ENCODE measurements at regions not wholly inside any gene's neighbourhood (a gene's known extent, or its start where the extent isn't known, plus 50 kb on each side); places are given as distances from the start of the nearest gene placed in this dataset.
"Not testable (repeated sequence)": the region's sequence is repeated elsewhere in the genome, so short reads cannot be mapped to it uniquely, and the experiment has no call there.

DNA sequence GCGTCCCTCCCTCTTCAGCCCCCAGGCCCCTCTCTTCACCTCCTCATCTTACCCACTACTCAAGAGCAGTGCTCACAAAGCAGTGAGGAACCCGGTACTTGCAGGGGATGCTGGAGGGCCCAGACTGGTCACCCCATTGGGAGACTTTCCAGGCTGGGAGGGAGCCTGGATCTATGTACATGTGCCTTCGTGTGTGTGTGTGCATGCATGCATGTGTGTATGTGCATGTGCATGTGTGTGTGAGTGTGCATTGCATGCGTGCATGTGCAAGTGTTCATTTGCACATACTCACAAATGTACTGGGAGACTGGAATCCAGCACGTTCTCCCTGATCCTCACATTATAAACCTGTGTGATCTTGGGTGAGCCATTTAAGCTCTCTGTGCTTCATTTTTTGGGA is 696.0 kb upstream of the EEF2KMT start:
- no peak for DNase-seq

DNA sequence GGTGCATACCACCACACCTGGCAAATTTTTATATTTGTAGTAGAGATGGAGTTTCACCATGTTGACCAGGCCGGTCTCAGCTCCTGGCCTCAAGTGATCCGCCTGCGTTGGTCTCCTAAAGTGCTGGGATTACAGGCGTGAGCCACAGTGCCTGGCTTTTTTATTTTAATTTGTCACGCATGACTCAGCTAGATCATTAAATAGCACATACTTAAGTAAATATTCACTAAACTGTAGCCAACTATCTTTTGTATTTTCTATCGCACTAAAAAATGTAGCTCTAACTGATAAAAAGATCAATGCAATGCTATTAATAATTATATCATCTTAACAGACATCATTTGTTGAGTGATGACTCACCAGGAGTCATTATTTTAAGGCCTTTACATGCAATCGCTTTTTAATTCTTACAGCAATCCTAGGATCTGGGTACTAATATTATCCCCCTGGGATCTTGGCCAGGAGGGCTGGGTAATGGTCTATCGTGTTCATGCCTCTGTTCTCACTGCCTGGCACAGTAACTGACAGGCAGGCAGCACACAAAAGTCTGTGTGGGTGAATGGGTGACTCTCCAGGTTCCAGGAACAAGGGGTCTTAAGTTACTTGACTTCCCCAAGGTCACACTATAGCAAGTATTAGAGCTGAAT is 693.5 kb upstream of the EEF2KMT start:
- no peak for DNase-seq

DNA sequence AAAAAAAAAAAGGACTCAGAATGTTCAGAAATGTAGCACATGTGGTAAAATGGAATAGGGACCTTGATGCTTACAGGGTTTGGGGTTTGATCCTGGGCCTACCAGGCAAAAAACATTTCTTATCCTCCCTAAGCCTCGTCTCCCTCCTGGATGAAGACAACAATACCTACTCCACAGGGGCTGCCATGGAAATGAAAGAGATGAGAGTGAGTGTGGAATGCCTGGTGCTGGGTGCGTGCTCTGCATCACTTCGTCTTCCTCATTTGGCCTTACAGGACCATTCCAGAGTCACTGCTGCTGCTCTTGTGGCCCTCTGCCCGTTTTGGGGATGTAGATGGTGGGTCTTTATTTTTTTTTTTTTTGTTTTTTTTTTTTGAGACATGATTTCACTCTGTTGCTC is 692.9 kb upstream of the EEF2KMT start:
- no peak for DNase-seq

DNA sequence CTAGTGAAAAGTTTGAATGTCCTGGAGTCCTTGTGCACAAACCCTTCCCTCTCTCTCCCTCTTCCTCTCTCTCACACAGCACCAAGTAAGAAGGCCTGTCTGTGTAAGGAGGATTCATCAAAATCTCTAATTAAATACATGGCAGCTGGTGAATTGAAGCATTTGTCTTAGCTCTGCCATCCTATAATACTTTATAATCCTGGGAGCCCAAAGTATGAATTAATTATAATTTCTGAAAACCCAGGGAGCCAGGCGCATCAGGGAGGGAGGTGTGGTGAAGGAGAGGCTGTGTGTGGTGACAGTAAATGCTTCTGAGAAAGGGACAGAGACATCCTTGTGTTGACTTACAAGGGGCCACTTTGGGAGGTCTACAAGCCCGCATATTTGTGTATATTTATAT is 691.4 kb upstream of the EEF2KMT start:
- DNase-seq: no peak

DNA sequence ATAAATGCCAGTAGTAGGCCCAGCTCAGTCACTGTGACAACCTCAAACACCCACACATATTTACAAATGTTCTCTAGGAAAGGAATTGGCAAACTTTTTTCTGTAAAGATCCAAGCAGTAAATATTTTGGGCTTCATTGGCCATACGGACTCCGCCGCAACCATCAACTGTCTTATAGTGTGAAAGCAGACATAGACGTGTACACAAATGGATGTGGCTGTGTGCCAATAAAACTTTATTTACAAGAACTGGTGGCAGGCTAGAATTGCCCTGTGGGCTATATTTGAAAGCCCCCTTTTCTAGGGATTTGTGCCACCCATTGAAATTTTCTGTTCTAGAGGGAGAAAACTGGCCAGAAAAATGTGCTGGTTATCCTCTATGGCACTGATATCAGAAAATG is 683.8 kb upstream of the EEF2KMT start:
- no peak for DNase-seq

DNA sequence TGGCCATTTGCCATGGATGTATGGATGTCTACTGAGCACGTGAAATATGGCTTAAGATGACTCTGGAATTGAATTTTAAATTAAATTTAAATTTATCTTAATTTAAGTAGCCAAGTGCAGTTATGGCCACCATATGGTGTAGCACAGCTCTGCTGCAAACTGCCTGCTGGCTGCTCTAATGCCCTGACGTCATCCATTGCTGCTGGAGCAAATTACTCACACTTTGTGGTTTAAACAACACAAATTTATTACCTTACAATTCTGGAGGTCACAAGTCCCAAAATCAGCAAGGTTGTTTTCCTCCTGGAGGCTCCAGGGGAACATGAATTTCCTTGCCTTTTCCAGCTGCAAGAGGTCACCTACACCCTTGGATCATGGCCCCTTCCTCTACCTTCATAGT is 679.3 kb upstream of the EEF2KMT start:
- DNase-seq: no peak

DNA sequence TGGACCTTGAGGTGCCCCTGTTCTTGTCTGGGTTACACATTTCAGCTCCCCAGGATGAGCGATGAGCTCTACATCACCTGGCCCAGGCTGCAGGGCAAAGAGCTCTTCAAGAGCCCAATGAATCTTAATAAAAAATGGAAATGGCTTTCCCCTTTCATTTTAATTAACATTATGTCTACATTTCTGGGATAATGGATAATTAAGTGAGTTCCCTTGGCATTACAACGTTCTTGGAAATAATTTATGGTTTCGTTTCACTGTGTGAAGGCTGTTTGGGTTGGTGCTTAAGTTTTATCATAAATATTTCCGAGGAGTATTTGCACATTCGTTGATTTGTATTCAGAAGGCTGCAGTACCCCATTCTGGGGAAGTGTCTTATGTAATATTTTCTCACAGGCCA is 678.3 kb upstream of the EEF2KMT start:
- no peak for DNase-seq

DNA sequence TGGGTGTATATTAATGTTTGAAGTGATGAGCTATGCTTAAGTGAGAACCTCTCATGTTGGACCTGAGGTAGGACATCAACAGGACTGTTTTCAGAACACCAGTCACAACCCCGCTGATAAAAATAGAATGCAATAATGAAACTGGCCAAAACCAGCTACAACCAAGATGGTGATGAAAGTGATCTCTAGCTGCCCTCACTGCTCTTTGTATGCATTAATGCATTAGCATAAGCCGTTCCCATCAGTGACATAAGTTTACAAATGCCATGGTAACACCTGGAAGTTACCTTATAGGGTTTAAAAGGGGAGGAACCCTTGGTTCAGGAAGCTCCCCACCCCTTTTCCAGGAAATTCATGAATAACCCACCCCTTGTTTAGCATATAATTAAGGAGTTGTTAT is 672.5 kb upstream of the EEF2KMT start:
- no peak for DNase-seq

DNA sequence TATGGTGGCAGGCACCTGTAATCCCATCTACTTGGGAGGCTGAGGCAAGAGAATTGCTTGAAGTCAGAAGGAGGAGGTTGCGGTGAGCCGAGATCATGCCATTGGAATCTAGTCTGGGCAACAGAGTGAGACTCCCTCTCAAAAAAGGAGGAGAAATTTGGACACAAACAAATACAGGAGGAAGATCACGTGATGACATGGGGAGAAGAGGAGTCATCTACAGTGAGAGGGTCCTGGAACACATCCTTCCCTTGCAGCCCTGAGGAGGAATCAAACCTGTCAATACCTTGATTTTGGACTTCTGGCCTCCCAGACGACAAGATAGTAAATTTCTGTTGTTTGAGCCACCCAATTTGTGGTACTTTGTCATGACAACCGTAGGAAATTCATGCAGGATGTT is 671.9 kb upstream of the EEF2KMT start:
- no peak for DNase-seq

DNA sequence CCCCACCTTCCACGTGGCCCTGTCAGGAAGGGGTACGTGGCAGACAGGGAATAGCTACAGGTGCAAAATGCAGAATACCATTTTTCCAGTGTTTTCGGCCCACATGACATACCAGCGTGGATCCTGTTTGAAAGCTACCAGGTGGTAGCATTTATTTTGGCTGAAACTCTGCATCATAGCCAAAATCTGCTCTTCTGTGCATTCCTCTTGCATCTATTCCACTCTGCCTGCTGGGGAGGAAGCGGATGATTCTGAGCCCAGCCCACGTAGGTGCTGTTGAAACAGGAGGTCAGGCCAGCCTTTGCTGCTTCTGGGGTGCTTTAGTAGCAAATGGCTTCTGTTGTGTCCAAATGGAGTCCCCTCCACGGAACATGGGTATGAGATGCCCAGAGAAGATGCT is 670.9 kb upstream of the EEF2KMT start:
- no peak for DNase-seq

DNA sequence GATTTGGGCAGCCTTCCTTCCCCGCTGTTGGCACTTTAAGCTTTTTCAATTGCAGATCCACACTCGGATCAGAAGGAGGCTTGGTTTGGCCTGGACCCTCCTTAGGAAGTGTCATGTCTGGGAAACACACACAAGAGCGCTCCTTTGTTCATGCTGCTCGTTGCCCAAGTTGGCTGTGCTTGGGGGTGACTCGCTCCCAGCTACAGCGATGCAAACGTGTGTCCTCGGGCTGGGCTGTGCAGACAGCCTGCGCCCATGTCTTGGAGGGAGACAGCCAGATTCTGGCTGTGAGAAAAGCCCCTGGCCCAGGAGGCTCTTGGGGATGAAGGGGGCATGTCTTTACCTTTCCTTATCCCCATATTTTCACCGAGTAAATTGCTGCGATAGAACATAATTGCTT is 665.6 kb upstream of the EEF2KMT start:
- DNase-seq: no peak

DNA sequence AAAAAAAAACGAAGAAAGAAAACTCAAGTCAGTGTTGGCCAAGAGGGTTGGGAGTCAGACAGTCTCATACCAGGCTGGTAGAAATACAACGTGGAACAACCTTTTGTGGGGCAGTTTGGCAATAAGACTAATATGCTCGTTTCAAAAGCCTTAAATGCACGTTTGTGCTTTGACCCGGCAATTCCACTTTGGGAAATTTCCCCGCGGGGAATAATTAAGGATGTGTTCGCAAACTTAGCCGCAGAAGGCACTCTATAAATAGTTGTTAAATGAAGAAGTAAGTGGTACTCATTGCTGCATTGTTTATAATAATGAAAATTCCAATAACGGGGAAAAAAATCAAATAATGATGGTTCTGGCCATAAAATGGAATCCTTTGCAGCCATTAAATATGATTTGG is 664.8 kb upstream of the EEF2KMT start:
- DNase-seq: no peak

DNA sequence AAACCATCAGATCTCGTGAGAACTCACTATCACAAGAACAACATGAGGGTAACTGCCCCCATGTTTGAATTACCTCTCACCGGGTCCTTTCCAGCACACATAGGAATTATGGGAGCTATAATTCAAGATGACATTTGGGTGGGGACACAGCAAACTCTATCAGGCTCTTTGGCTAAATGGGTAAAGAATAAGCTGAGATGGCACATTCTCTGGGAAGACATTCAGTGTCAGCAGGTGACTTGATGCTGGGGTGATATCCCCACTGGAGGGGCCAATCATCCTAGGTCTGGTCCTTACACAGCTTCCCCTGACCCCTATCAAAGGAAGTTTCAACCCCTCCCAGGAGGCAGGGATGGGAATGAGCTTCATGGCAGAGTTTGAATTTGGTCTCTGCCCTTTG is 664.0 kb upstream of the EEF2KMT start:
- no peak for DNase-seq

DNA sequence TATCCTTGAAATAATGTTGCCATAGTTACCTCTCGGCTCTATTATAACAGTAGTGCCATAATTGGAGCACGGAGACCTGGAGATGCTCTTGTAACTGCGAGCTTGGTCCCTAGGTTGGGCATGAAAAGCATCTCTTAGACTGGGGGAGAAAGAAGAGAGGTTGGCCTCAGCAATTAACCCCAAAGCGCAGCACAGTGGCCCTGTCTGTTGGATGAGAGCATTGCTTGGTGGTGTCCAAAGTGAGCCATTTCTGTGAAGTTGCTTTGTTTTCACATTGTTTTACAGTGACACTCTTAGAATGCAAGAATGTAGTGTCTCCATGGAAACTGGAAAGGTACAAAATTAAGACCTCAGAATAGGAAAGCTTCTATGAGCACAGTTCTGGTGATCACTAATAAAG is 660.7 kb upstream of the EEF2KMT start:
- DNase-seq: no peak

DNA sequence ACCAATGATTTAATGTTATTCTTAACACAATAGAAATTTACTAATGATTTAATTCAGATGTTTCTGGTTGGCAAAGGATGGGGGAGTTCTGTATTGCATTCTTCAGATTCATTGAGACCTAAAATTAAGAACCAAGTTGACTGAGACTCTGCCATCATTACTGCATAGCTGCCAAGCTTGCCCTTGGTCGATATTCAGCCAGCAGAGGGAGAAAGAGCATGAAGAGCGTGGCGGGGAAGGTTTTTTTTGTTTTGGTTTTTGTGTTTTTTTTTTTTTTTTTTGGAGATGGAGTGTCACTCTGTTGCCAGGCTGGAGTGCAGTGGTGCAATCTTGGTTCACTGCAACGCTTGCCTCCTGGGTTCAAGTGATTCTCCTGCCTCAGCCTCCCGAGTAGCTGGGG is 659.4 kb upstream of the EEF2KMT start:
- no peak for DNase-seq

DNA sequence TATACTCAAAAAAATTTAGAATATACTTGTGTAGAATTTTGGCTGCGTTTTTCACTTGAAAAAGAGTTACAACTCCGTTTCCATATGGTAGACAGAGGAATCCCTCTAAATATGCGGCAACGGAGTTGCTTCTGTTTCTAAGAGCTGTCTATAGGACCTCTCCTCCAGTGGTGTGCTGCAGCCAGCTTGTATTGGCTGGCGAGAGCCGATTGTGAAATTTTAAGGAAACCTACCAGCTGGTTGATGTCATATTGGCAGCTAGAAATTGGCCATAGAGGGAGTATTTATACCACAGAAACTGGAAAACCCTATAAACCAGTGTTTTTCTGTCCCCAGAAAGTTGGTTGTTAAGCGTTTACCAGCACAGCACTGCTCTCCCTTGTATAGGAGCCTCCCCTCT is 655.8 kb upstream of the EEF2KMT start:
- no peak for DNase-seq

DNA sequence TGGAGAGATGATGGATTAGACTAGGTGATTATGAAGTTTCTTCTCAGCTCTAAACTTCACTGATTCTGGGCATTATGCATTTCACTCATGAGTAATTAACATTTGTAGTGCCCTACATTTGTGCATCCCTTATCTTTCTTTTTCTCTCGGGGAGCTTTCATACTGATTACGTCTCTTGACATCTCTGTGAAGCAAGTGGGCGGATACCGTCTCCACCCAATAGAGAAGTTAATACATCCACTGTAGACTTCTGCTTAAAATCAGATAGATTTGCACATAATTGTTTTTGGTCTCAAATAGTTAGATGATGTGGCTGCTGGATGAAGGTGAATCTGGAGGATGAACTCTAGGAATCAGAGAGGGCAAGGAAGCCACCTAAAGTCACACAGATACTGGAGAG is 653.6 kb upstream of the EEF2KMT start:
- DNase-seq: no peak

DNA sequence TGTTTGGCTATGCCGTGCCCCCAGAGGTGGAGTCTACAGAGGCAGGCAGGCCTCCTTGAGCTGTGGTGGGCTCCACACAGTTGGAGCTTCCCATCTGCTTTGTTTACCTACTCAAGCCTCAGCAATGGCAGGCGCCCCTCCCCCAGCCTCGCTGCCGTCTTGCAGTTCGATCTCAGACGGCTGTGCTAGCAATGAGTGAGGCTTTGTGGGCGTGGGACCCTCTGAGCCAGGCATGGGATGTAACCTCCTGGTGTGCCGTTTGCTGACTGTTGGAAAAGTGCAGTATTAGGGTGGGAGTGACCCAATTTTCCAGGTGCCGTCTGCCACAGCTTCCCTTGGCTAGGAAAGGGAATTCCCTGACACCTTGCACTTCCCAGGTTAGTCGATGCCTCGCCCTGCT is 652.8 kb upstream of the EEF2KMT start:
- DNase-seq: not testable (repeated sequence)

DNA sequence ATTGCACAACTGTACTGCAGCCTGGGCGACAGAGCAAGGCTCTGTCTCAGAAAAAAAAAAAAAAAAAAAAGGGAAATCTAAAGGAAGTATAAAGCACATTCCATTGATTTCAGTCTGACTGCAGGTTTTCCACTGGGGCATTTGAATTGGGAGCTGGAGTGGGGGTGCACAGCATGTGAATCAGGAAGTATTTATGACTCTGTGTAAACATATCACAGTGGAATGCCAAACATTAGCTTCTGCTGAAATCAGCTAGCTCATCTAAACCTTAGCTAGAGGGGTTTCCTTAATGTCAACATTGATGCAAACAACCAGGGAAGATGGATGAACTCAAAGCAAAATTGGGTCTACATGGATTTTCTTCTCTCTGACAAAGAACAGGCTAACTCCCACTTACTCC is 641.0 kb upstream of the EEF2KMT start:
- DNase-seq: no peak

DNA sequence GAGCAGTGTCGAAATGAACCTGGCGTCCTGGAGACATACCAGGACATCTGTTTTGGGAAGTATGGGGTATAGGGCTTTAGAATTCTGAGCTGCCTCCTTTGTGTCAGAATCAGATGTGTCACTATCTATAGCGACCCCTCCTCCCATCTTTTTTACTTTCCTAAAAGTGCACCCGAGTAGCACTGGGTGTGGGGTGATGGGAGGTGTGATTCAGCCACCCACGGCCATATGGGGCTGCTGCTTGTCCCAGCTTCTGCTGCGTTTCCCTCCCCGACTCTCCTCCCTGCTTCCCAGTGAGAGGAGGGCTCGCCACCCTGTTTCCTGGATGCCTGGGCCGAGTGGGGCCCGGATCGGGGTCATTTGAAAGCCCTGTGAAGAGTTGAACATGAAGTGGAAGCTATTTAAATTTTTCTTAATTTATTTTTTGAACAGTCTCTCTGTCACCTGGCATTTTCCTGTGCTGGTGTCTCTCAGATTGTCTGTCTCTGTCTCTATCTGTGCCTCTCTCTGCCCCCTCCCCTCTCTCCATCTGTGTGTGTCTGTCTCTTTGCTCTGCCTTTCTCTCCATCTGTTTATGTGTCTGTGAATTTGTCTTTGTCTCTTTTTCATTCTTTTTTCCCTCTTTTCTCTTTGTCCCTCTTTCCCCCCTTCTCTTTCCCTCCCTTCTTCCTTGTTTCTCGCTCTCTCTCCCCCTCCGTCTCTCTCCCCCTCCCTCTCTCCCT is 638.8 kb upstream of the EEF2KMT start:
- no peak for DNase-seq

DNA sequence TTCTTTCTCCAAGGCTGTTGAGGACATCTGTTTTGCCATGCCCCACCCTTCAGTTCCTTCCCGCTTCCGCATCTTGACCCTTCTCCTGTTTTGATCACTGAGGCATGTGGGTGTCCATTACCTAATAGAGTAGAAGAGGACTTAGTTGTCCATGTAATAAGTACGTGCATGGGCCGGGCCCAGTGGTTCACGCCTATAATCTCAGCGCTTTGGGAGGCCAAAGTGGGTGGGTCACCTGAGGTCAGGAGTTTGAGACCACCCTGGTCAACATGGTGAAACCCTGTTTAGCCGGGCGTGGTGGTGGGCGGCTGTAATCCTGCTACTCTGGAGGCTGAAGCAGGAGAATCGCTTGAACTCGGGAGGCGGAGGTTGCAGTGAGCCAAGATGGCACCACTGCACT is 637.8 kb upstream of the EEF2KMT start:
- no peak for DNase-seq

DNA sequence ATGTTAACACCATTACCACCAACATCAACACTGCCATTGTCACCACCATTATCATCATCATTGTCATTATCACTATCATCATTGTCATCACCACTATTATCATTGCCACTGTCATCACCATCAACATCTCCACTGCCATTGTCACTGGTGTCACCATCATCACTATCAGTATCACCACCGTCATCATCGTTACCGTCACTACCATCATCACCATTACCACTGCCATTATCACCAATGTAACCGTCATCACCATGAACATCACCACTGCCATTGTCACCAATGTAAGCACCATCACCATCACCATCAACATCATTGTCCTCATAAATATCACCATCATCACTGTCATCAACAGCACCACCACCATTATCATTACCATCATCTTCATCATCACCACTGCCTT is 633.2 kb upstream of the EEF2KMT start:
- no peak for DNase-seq

DNA sequence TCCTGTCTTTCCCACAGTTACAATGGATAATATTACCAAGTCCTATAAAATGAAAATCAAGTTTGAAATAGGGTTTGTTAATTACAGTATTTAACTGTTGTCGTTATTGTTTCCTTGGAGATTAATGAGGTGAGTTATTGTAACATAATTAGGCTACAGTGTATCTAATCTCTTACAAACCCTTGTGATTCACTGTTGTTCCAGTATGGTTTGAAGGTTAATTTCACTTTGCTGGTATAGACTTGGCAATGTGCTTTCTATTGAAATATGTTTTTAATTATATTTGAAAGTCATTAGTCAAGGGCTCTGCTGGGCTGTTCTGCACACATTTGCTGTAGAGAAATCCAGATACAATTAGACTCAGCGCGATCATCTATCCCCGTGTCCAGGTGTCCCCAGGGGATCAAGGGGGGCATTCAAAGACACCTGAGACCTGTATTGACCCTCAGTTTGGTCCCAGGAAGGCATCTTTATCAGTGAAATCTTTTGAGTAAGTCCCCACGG is 624.6 kb upstream of the EEF2KMT start:
- no peak for DNase-seq

DNA sequence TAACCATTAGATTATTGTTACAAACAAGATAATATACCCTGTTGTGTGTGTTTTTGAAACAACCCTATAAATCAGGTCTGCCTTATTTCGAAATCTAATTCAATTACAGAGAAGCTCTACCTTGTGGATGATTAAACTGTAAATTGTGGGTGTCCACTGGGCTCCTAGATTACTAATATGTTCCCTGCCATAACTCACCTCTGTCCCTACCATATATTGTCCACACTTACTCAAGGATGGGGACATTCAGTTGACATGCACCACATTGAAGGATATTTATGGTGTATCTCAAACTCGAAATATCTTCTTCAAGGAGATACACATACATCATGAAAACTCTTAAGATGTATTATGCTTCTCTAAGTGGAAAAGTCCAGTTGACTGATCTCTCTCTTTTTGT is 617.6 kb upstream of the EEF2KMT start:
- no peak for DNase-seq

DNA sequence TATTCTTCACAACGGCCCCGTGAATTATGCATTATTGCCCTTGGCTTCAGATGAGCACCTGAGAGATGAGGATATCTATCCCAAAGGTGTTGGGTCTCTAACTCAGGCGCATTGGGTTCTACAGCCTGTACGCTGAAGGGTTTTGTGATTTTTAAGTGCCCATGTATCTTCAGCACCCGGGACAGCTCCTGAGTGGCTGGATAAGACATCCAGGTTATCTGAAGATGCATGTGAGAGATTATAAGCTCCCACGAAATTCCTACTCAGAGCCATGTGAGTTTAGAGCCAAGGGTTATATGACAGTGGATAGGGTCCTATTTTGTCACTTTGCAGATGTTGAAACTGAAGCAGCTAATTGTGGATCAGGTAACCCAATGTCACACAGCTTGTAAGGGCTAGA is 612.3 kb upstream of the EEF2KMT start:
- DNase-seq: no peak

Measured in MV-4-11 (cell line).